Epithelial cell of proximal tubule (primary cell): ENCODE measurements at regions not wholly inside any gene's neighbourhood (a gene's known extent, or its start where the extent isn't known, plus 50 kb on each side); places are given as distances from the start of the nearest gene placed in this dataset.

Experiments
- DNase-seq: peaks from one replicate; pipeline ENCODE4 v3.0.0-alpha.2; 2011; ENCODE audit warnings: low read depth
- H3K4me3 ChIP-seq: 2 replicates; pipeline ENCODE4 v1.5.1; 2011; ENCODE audit warnings: low read depth, mild to moderate bottlenecking, low read length
- TF ChIP-seq, protein P1 (sequence below): conservative IDR thresholded peaks from 2 replicates; pipeline ENCODE4 v1.5.1; 2012; ENCODE audit warnings: low read depth, mild to moderate bottlenecking, low read length

- no peak for DNase-seq
- no peak overlapping the region for H3K4me3 ChIP-seq
Measured at GRCh38 chr13:75910591-75910990, 274.5 kb downstream of the LMO7 start.

More at GRCh38 chr13:75910591-75910990, 274.5 kb downstream of the LMO7 start:
- TF ChIP-seq, protein P1, sequence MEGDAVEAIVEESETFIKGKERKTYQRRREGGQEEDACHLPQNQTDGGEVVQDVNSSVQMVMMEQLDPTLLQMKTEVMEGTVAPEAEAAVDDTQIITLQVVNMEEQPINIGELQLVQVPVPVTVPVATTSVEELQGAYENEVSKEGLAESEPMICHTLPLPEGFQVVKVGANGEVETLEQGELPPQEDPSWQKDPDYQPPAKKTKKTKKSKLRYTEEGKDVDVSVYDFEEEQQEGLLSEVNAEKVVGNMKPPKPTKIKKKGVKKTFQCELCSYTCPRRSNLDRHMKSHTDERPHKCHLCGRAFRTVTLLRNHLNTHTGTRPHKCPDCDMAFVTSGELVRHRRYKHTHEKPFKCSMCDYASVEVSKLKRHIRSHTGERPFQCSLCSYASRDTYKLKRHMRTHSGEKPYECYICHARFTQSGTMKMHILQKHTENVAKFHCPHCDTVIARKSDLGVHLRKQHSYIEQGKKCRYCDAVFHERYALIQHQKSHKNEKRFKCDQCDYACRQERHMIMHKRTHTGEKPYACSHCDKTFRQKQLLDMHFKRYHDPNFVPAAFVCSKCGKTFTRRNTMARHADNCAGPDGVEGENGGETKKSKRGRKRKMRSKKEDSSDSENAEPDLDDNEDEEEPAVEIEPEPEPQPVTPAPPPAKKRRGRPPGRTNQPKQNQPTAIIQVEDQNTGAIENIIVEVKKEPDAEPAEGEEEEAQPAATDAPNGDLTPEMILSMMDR: no peak
